HepG2 (cell line): ENCODE measurements at regions not wholly inside any gene's neighbourhood (a gene's known extent, or its start where the extent isn't known, plus 50 kb on each side); places are given as distances from the start of the nearest gene placed in this dataset.

Experiments
- ARID2 ChIP-seq: sonication (generic); formaldehyde crosslinking; IDR thresholded peaks from 2 replicates; pipeline ENCODE4 v1.8.1; 2022; ENCODE audit warnings: mild to moderate bottlenecking, missing genetic modification reagents, borderline replicate concordance
- ATAD3A ChIP-seq: sonication (generic); formaldehyde crosslinking; IDR thresholded peaks from 2 replicates; pipeline ENCODE4 v1.4.0; 2020; ENCODE audit warnings: missing genetic modification reagents
- CHD4 ChIP-seq: fragments of 200-600 bp; sonication (generic); IDR thresholded peaks from 2 replicates; pipeline ENCODE4 v1.7.0; 2017; ENCODE audit warnings: mild to moderate bottlenecking, low read length, borderline replicate concordance
- EZH2 ChIP-seq: conservative IDR thresholded peaks from 2 replicates; pipeline ENCODE4 v1.6.1; 2012; ENCODE audit warnings: mild to moderate bottlenecking, low read depth, low read length, moderate library complexity
- FOXK1 ChIP-seq: sonication (generic); formaldehyde crosslinking; IDR thresholded peaks from 2 replicates; pipeline ENCODE4 v1.4.0; 2020; ENCODE audit warnings: low read depth, missing genetic modification reagents, borderline replicate concordance
- HIVEP1 ChIP-seq: sonication (generic); formaldehyde crosslinking; IDR thresholded peaks from 2 replicates; pipeline ENCODE4 v1.4.0; 2020; ENCODE audit warnings: mild to moderate bottlenecking, missing genetic modification reagents
- HMGA1 ChIP-seq: sonication (generic); formaldehyde crosslinking; conservative IDR thresholded peaks from 2 replicates; pipeline ENCODE4 v1.4.0; 2020; ENCODE audit warnings: missing genetic modification reagents
- HNRNPK ChIP-seq: fragments of 200-400 bp; formaldehyde crosslinking; IDR thresholded peaks from 2 replicates; pipeline ENCODE4 v1.6.1; 2018; ENCODE audit warnings: low read length, low read depth, moderate library complexity, mild to moderate bottlenecking; ENCODE audit not compliant: poor library complexity, severe bottlenecking
- KLF9 ChIP-seq: IDR thresholded peaks from 2 replicates; pipeline ENCODE4 v1.6.1; 2016; ENCODE audit warnings: low read depth
- MTA1 ChIP-seq: sonication (generic); formaldehyde crosslinking; IDR thresholded peaks from 2 replicates; pipeline ENCODE4 v1.4.0; 2020; ENCODE audit warnings: missing genetic modification reagents, mild to moderate bottlenecking, borderline replicate concordance
- ONECUT2 ChIP-seq: sonication (generic); formaldehyde crosslinking; IDR thresholded peaks from 2 replicates; pipeline ENCODE4 v1.4.0; 2020; ENCODE audit warnings: missing genetic modification reagents
- POLR2AphosphoS5 ChIP-seq: IDR thresholded peaks from 2 replicates; pipeline ENCODE4 v1.6.1; 2012; ENCODE audit warnings: low read depth, low read length
- RFX5 ChIP-seq: IDR thresholded peaks from 2 replicates; pipeline ENCODE4 v1.6.1; 2011; ENCODE audit warnings: low read depth, low read length, improper control_type of control experiment
- SYNCRIP ChIP-seq: fragments of 200-400 bp; formaldehyde crosslinking; IDR thresholded peaks from 2 replicates; pipeline ENCODE4 v1.6.1; 2018; ENCODE audit warnings: mild to moderate bottlenecking, low read depth, low read length; ENCODE audit not compliant: insufficient read depth
- TCF7L2 ChIP-seq: IDR thresholded peaks from 2 replicates; pipeline ENCODE4 v1.6.1; 2011; ENCODE audit warnings: mild to moderate bottlenecking, low read depth, low read length, moderate library complexity
- THYN1 ChIP-seq: sonication (generic); formaldehyde crosslinking; IDR thresholded peaks from 2 replicates; pipeline ENCODE4 v1.8.1; 2023; ENCODE audit warnings: low read depth, mild to moderate bottlenecking, moderate library complexity, missing genetic modification reagents, borderline replicate concordance
- ZBTB43 ChIP-seq: sonication (generic); formaldehyde crosslinking; conservative IDR thresholded peaks from 2 replicates; pipeline ENCODE4 v1.4.0; 2020; ENCODE audit warnings: missing genetic modification reagents
- ZEB1 ChIP-seq: IDR thresholded peaks from 2 replicates; pipeline ENCODE4 v1.6.1; 2012; ENCODE audit warnings: mild to moderate bottlenecking, low read depth, inconsistent platforms; ENCODE audit not compliant: insufficient replicate concordance
- ZFP36L2 ChIP-seq: sonication (generic); formaldehyde crosslinking; IDR thresholded peaks from 2 replicates; pipeline ENCODE4 v1.4.0; 2020; ENCODE audit warnings: missing genetic modification reagents
- ZMYM4 ChIP-seq: sonication (generic); formaldehyde crosslinking; IDR thresholded peaks from 2 replicates; pipeline ENCODE4 v1.8.1; 2023; ENCODE audit warnings: mild to moderate bottlenecking, missing genetic modification reagents
- ZNF274 ChIP-seq: sonication (generic); formaldehyde crosslinking; IDR thresholded peaks from 2 replicates; pipeline ENCODE4 v1.5.1; 2020; ENCODE audit warnings: mild to moderate bottlenecking, missing genetic modification reagents
- ZNF333 ChIP-seq: sonication (generic); formaldehyde crosslinking; IDR thresholded peaks from 2 replicates; pipeline ENCODE4 v1.4.0; 2020; ENCODE audit warnings: mild to moderate bottlenecking, missing genetic modification reagents, borderline replicate concordance
- ZNF367 ChIP-seq: sonication (generic); formaldehyde crosslinking; IDR thresholded peaks from 2 replicates; pipeline ENCODE4 v1.4.0; 2020; ENCODE audit warnings: missing genetic modification reagents, borderline replicate concordance
- ZNF512 ChIP-seq: sonication (generic); formaldehyde crosslinking; IDR thresholded peaks from 2 replicates; pipeline ENCODE4 v1.4.0; 2020; ENCODE audit warnings: mild to moderate bottlenecking, missing genetic modification reagents
- ZNF7 ChIP-seq: IDR thresholded peaks from 2 replicates; pipeline ENCODE4 v1.6.1; 2016; ENCODE audit warnings: missing biosample characterization, missing genetic modification reagents
- ZNF75D ChIP-seq: sonication (generic); formaldehyde crosslinking; IDR thresholded peaks from 2 replicates; pipeline ENCODE4 v1.8.1; 2023; ENCODE audit warnings: missing genetic modification reagents, mild to moderate bottlenecking, borderline replicate concordance
- ZSCAN5A ChIP-seq: sonication (generic); formaldehyde crosslinking; IDR thresholded peaks from 2 replicates; pipeline ENCODE4 v1.8.0; 2022; ENCODE audit warnings: mild to moderate bottlenecking, missing genetic modification reagents, borderline replicate concordance

- no peak for TF ChIP-seq THYN1
- TF ChIP-seq POLR2AphosphoS5: peak; percentile 97
- no peak for TF ChIP-seq TCF7L2
- TF ChIP-seq HNRNPK: no peak
- TF ChIP-seq MTA1: peak; percentile 85; the same call in 1 of the 2 replicates
- TF ChIP-seq ONECUT2 (CRISPR knock-in tag): peak; percentile 75
- TF ChIP-seq ZSCAN5A (CRISPR knock-in tag): no peak; the same call in 1 of the 2 replicates
- 0 out of 2 replicates have a peak, but pooled peaks have one; percentile 33 for TF ChIP-seq ZBTB43 (CRISPR knock-in tag)
- TF ChIP-seq EZH2: no peak
- TF ChIP-seq ZNF274 (CRISPR knock-in tag): peak; percentile 91; the same call in 1 of the 2 replicates
- TF ChIP-seq FOXK1: peak; percentile 41; the same call in 1 of the 2 replicates
- TF ChIP-seq ZNF75D (CRISPR knock-in tag): no peak
- no peak for TF ChIP-seq RFX5
- no peak for TF ChIP-seq ZNF7 (CRISPR knock-in tag)
- no peak for TF ChIP-seq SYNCRIP
- TF ChIP-seq HIVEP1 (CRISPR knock-in tag): peak; percentile 98
- peak; percentile 36; the same call in 1 of the 2 replicates for TF ChIP-seq KLF9 (CRISPR knock-in tag)
- TF ChIP-seq ZMYM4 (CRISPR knock-in tag): peak; percentile 74; the same call in 1 of the 2 replicates
- no peak for TF ChIP-seq ZNF367
- peak; percentile 97; the same call in 1 of the 2 replicates for TF ChIP-seq ZNF333
- TF ChIP-seq ARID2: peak; percentile 83; the same call in 1 of the 2 replicates
- TF ChIP-seq HMGA1 (CRISPR knock-in tag): no peak
- TF ChIP-seq ZEB1: peak; percentile 96
- no peak for TF ChIP-seq ZFP36L2 (CRISPR knock-in tag)
- no peak for TF ChIP-seq CHD4
- no peak; the same call in 1 of the 2 replicates for TF ChIP-seq ATAD3A
- TF ChIP-seq ZNF512 (CRISPR knock-in tag): no peak
Measured at GRCh38 chr16:31700530-31701388, 172.8 kb upstream of the ZNF267 start (continued).
